GM23338 (cell line): ENCODE measurements at regions not wholly inside any gene's neighbourhood (a gene's known extent, or its start where the extent isn't known, plus 50 kb on each side); places are given as distances from the start of the nearest gene placed in this dataset.
"Not testable (repeated sequence)": the region's sequence is repeated elsewhere in the genome, so short reads cannot be mapped to it uniquely, and the experiment has no call there.

ENCODE experiments used
- ATAC-seq: fragments of 200-7000 bp; cut with Tn5 transposase; 3 replicates; pipeline ENCODE4 v1.9.1; 2020
- DNase-seq: peaks from one replicate; pipeline ENCODE4 v3.0.0-alpha.2; 2015; ENCODE audit warnings: low spot score
- H2AFZ ChIP-seq: fragments of 200-600 bp; sonication (generic); 2 replicates; pipeline ENCODE4 v1.8.0; 2016; ENCODE audit warnings: antibody characterized with exemption, mild to moderate bottlenecking, moderate library complexity
- H3F3A ChIP-seq: fragments of 200-600 bp; sonication (generic); replicated peaks from 2 replicates; pipeline ENCODE4 v1.8.0; 2017; ENCODE audit warnings: antibody characterized with exemption, mixed run types, low read depth
- H3K27ac ChIP-seq: fragments of 200-600 bp; sonication (generic); 2 replicates; pipeline ENCODE4 v1.6.1; 2016; ENCODE audit warnings: low read depth
- H3K27me3 ChIP-seq: fragments of 200-600 bp; sonication (generic); 2 replicates; pipeline ENCODE4 v1.8.0; 2016; ENCODE audit warnings: mild to moderate bottlenecking, mixed run types, moderate library complexity; ENCODE audit not compliant: insufficient read depth
- H3K36me3 ChIP-seq: fragments of 200-600 bp; sonication (generic); 2 replicates; pipeline ENCODE4 v1.8.0; 2016; ENCODE audit warnings: mild to moderate bottlenecking; ENCODE audit not compliant: insufficient read depth
- H3K4me1 ChIP-seq: fragments of 200-600 bp; sonication (generic); 2 replicates; pipeline ENCODE4 v1.8.0; 2016; ENCODE audit warnings: mild to moderate bottlenecking, moderate library complexity; ENCODE audit not compliant: insufficient read depth
- H3K4me2 ChIP-seq: fragments of 200-600 bp; sonication (generic); 2 replicates; pipeline ENCODE4 v1.7.1; 2017; ENCODE audit warnings: mixed run types
- H3K4me3 ChIP-seq: fragments of 200-600 bp; sonication (generic); 2 replicates; pipeline ENCODE4 v1.6.1; 2016; ENCODE audit warnings: mixed run types
- H3K79me2 ChIP-seq: fragments of 200-600 bp; sonication (generic); replicated peaks from 2 replicates; pipeline ENCODE4 v1.8.0; 2017; ENCODE audit warnings: mild to moderate bottlenecking; ENCODE audit not compliant: insufficient read depth
- H3K9me2 ChIP-seq: fragments of 200-600 bp; sonication (generic); 2 replicates; pipeline ENCODE4 v1.8.0; 2017; ENCODE audit not compliant: insufficient read depth
- H4K20me1 ChIP-seq: fragments of 200-600 bp; sonication (generic); replicated peaks from 2 replicates; pipeline ENCODE4 v1.8.0; 2017; ENCODE audit warnings: mild to moderate bottlenecking; ENCODE audit not compliant: insufficient read depth
- H3K27ac Mint-ChIP-seq: 2 replicates; pipeline ENCODE4 v1.8.0; 2020; ENCODE audit warnings: inconsistent platforms, mild to moderate bottlenecking, moderate library complexity, mixed read lengths
- H3K27me3 Mint-ChIP-seq: 3 replicates; pipeline ENCODE4 v1.8.0; 2022; ENCODE audit warnings: low read depth, mild to moderate bottlenecking, moderate library complexity, mixed read lengths, inconsistent platforms; ENCODE audit not compliant: insufficient read depth, poor library complexity
- H3K36me3 Mint-ChIP-seq: 3 replicates; pipeline ENCODE4 v1.8.0; 2021; ENCODE audit warnings: low read depth, mild to moderate bottlenecking, inconsistent platforms, moderate library complexity, mixed read lengths
- H3K4me1 Mint-ChIP-seq: 3 replicates; pipeline ENCODE4 v1.8.0; 2020; ENCODE audit warnings: mild to moderate bottlenecking, inconsistent platforms, mixed read lengths
- H3K4me3 Mint-ChIP-seq: 3 replicates; pipeline ENCODE4 v1.8.0; 2021; ENCODE audit warnings: moderate library complexity, mild to moderate bottlenecking, inconsistent platforms, mixed read lengths
- H3K9me3 Mint-ChIP-seq: 3 replicates; pipeline ENCODE4 v1.8.0; 2020; ENCODE audit warnings: moderate library complexity, mild to moderate bottlenecking, inconsistent platforms, mixed read lengths
- ETS1 ChIP-seq: IDR thresholded peaks from 2 replicates; pipeline ENCODE4 v1.6.1; 2016; ENCODE audit warnings: antibody characterized with exemption
- EZH2phosphoT487 ChIP-seq: fragments of 200-600 bp; sonication (generic); IDR thresholded peaks from one replicate; pipeline ENCODE4 v1.8.1; 2018; ENCODE audit warnings: antibody characterized with exemption; ENCODE audit not compliant: unreplicated experiment
- NANOG ChIP-seq: IDR thresholded peaks from 2 replicates; pipeline ENCODE4 v1.6.1; 2016; ENCODE audit warnings: antibody characterized with exemption, borderline replicate concordance
- ZNF331 ChIP-seq: fragments of 250-450 bp; sonication (Bioruptor Pico); IDR thresholded peaks from 2 replicates; pipeline ENCODE4 v1.5.0; 2020; ENCODE audit warnings: low read depth, mild to moderate bottlenecking, moderate library complexity

DNA sequence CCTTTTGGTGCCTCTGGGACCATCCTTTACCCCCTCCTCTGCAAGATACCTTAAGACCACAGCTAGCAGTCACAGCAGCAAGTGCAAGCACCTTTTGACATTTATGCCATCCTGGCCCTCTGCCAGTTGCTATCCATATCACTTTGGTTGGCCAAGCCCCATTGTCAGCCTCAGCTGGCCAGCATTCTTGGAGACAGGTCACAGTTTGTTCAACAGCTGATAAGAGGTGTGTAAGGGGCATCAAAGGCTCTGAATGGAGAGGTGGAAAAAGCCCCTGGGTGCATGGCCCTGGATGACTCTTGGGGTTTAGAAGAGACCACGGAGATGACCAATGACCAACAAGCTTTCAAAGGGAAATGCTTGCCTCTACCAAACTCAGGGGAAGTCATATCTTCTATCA, 133.6 kb upstream of the MAMLD1 start:
- TF ChIP-seq ETS1, result no peak
- no peak for TF ChIP-seq ZNF331 (CRISPR knock-in tag)
- no peak for TF ChIP-seq EZH2phosphoT487
- no peak for TF ChIP-seq NANOG
- no peak overlapping the region for H3K27ac Mint-ChIP-seq
- DNase-seq, result no peak
- H3K4me3 Mint-ChIP-seq, result no peak overlapping the region
- no peaks in the 10 kb centered on the region for H4K20me1 ChIP-seq
- peaks cover 3% of the 10 kb centered on the region for H3K27me3 Mint-ChIP-seq
- no peak overlapping the region for H3K4me2 ChIP-seq
- no peaks in the 10 kb centered on the region for H3K36me3 Mint-ChIP-seq
- H3K9me3 Mint-ChIP-seq, result no peaks in the 10 kb centered on the region
- H3K27ac ChIP-seq, result no peak overlapping the region
- H3K27me3 ChIP-seq, result peaks cover 33% of the 10 kb centered on the region
- peaks cover 3% of the 10 kb centered on the region; the same call in 1 of the 2 replicates for H3K4me1 ChIP-seq
- H3F3A ChIP-seq, result no peaks in the 10 kb centered on the region
- no peaks in the 10 kb centered on the region for H3K9me2 ChIP-seq
- H3K4me1 Mint-ChIP-seq, result peaks cover 16% of the 10 kb centered on the region; the same call in 2 of the 3 replicates
- no peak for ATAC-seq
- H2AFZ ChIP-seq, result no peak overlapping the region
- H3K4me3 ChIP-seq, result no peak overlapping the region
- no peaks in the 10 kb centered on the region for H3K36me3 ChIP-seq
- H3K79me2 ChIP-seq, result no peaks in the 10 kb centered on the region

GRCh38 chrX:150230952-150231351, 132.2 kb upstream of the MAMLD1 start:
- not testable (repeated sequence) for H3K27me3 Mint-ChIP-seq, H2AFZ ChIP-seq, ATAC-seq

DNA sequence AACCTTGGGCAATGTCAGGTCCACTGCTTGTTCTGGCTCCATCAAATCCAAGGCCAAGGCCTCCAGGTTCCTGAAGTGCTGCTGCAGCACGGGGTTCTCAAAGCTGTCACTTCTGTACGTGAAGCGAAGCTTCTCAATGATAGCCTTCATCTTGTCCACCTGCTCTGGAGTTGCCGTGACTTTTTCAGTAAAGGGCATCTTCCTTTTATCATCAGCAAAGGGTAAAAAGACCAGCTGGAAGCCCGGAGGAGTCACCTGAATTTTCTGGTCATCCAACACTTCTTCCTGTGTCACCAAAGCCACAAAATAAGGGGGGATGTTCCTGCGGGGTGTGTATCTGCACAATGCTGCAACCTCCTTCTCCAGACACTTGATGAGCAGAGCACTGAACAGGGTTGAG, 131.7 kb upstream of the MAMLD1 start:
- peaks cover 20% of the 10 kb centered on the region for H3K27me3 ChIP-seq
- not testable (repeated sequence) for H3K27me3 Mint-ChIP-seq, H3K36me3 ChIP-seq, H4K20me1 ChIP-seq, H3K27ac Mint-ChIP-seq, H3K4me3 ChIP-seq, H3K4me1 Mint-ChIP-seq, H3F3A ChIP-seq, H3K4me1 ChIP-seq, H3K9me2 ChIP-seq, H3K36me3 Mint-ChIP-seq, H3K4me3 Mint-ChIP-seq, H3K27ac ChIP-seq, DNase-seq, H2AFZ ChIP-seq, H3K4me2 ChIP-seq, H3K9me3 Mint-ChIP-seq, H3K79me2 ChIP-seq, ATAC-seq

More at GRCh38 chrX:150230952-150231351, 132.2 kb upstream of the MAMLD1 start:
- H3K4me1 ChIP-seq, H3K4me2 ChIP-seq, H3K36me3 ChIP-seq, H3K4me3 Mint-ChIP-seq, H3F3A ChIP-seq, H3K9me2 ChIP-seq, DNase-seq, H3K79me2 ChIP-seq, H3K27ac ChIP-seq, H3K4me3 ChIP-seq, H4K20me1 ChIP-seq, H3K27ac Mint-ChIP-seq, H3K36me3 Mint-ChIP-seq, H3K4me1 Mint-ChIP-seq, H3K9me3 Mint-ChIP-seq: not testable (repeated sequence)
- peaks cover 23% of the 10 kb centered on the region for H3K27me3 ChIP-seq

DNA sequence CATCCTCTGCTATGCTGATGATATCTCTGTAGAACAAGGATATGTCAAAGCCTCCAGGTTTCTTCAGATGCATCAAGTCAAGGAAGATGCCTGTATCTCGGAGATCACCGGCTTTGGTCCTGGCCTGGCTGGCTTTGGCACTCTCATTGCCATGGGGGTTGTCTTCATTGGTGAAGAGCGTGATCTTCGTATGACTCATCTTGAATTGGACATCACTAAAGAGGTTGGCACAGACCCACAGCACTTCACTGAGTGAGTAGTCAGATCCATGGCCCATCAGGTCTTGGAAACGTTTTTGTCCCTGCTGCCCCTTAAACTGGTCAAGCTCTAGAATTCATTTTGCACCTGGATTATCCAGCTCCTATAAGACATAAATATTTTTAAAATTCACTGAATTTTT, 130.9 kb upstream of the MAMLD1 start:
- not testable (repeated sequence) for H3K79me2 ChIP-seq, H4K20me1 ChIP-seq

More for the DNA sequence above, 130.9 kb upstream of the MAMLD1 start:
- H3K27me3 ChIP-seq, result peaks cover 11% of the 10 kb centered on the region
- not testable (repeated sequence) for H3K4me1 ChIP-seq, H2AFZ ChIP-seq, ATAC-seq, H3K9me3 Mint-ChIP-seq, H3K27ac Mint-ChIP-seq, H3K9me2 ChIP-seq, H3K4me2 ChIP-seq, H3F3A ChIP-seq, H3K4me3 Mint-ChIP-seq, H3K27ac ChIP-seq, H3K36me3 Mint-ChIP-seq, H3K4me3 ChIP-seq, H3K4me1 Mint-ChIP-seq, H3K27me3 Mint-ChIP-seq, DNase-seq, H3K36me3 ChIP-seq
